GM21786 (cell line): ENCODE measurements at regions not wholly inside any gene's neighbourhood (a gene's known extent, or its start where the extent isn't known, plus 50 kb on each side); places are given as distances from the start of the nearest gene placed in this dataset.

Experiments
- ATAC-seq: cut with Tn5 transposase; IDR thresholded peaks from one replicate; pipeline ENCODE4 v1.9.1; 2021; ENCODE audit not compliant: unreplicated experiment

- ATAC-seq = no peak
Measured at GRCh38 chr21:38986806-38987632, 181.3 kb downstream of the ETS2 start.

- ATAC-seq = no peak
Measured at GRCh38 chr21:38986406-38986805, 180.7 kb downstream of the ETS2 start.

- peak; percentile 71 for ATAC-seq
Measured at GRCh38 chr21:38985568-38986378, 180.0 kb downstream of the ETS2 start.

GRCh38 chr21:38984982-38985567, 179.3 kb downstream of the ETS2 start:
- ATAC-seq = no peak

GRCh38 chr21:38984568-38984967, 178.8 kb downstream of the ETS2 start:
- ATAC-seq = no peak

GRCh38 chr21:38983560-38983959, 177.8 kb downstream of the ETS2 start:
- ATAC-seq = no peak

GRCh38 chr21:38982804-38983203, 177.1 kb downstream of the ETS2 start:
- ATAC-seq = no peak

GRCh38 chr21:38982096-38982495, 176.4 kb downstream of the ETS2 start:
- no peak for ATAC-seq

- no peak for ATAC-seq
Measured at GRCh38 chr21:38980416-38981313, 174.9 kb downstream of the ETS2 start.

GRCh38 chr21:38979271-38980121, 173.8 kb downstream of the ETS2 start:
- no peak for ATAC-seq

- ATAC-seq = no peak
Measured at GRCh38 chr21:38976900-38977299, 171.2 kb downstream of the ETS2 start.

- ATAC-seq = no peak
Measured at GRCh38 chr21:38973552-38973951, 167.8 kb downstream of the ETS2 start.

GRCh38 chr21:38972078-38972477, 166.3 kb downstream of the ETS2 start:
- no peak for ATAC-seq

- no peak for ATAC-seq
Measured at GRCh38 chr21:38970765-38971164, 165.0 kb downstream of the ETS2 start.

GRCh38 chr21:38968887-38969543, 163.3 kb downstream of the ETS2 start:
- ATAC-seq = no peak

GRCh38 chr21:38965910-38966504, 160.3 kb downstream of the ETS2 start:
- no peak for ATAC-seq

- no peak for ATAC-seq
Measured at GRCh38 chr21:38965241-38965640, 159.5 kb downstream of the ETS2 start.

GRCh38 chr21:38963006-38963405, 157.3 kb downstream of the ETS2 start:
- no peak for ATAC-seq

GRCh38 chr21:38960251-38960650, 154.5 kb downstream of the ETS2 start:
- no peak for ATAC-seq
